GM12891 (cell line): ENCODE measurements at regions not wholly inside any gene's neighbourhood (a gene's known extent, or its start where the extent isn't known, plus 50 kb on each side); places are given as distances from the start of the nearest gene placed in this dataset.

Experiments used
- POLR2A ChIP-seq: IDR thresholded peaks from 2 replicates; pipeline ENCODE4 v1.6.1; 2011; ENCODE audit warnings: low read depth, low read length, control low read depth
- POLR2AphosphoS5 ChIP-seq: IDR thresholded peaks from 2 replicates; pipeline ENCODE4 v1.6.1; 2011; ENCODE audit warnings: low read depth, low read length, control low read depth
- TAF1 ChIP-seq: IDR thresholded peaks from 2 replicates; pipeline ENCODE4 v1.6.1; 2011; ENCODE audit warnings: low read depth, low read length, control low read depth

DNA sequence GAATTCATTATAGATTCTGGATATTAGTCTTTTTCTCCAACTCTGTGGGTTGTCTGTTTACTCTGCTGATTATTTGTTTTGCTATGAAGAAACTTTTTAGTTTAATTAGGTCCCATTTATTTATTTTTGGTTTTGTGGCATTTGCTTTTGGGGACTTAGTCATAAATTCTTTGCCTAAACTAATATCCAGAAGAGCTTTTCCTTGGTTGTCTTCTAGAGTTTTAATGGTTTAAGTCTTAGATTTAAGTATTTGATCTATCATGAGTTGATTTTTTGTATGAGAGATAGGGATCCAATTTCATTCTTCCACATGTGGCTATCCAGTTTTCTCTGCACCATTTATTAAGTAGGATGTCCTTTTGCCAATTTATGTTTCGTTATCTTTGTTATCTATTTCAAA, 683.4 kb upstream of the FBXO33 start:
- TF ChIP-seq POLR2A: no peak
- no peak for TF ChIP-seq TAF1
- TF ChIP-seq POLR2AphosphoS5: no peak
